TTC549 (cell line): ENCODE measurements at regions not wholly inside any gene's neighbourhood (a gene's known extent, or its start where the extent isn't known, plus 50 kb on each side); places are given as distances from the start of the nearest gene placed in this dataset.

Experiments used
- FAIRE-seq: peaks from 2 replicates; lab custom pipeline; 2012; peaks lifted over from hg19 to GRCh38; lab: Jason Lieb, UNC

DNA sequence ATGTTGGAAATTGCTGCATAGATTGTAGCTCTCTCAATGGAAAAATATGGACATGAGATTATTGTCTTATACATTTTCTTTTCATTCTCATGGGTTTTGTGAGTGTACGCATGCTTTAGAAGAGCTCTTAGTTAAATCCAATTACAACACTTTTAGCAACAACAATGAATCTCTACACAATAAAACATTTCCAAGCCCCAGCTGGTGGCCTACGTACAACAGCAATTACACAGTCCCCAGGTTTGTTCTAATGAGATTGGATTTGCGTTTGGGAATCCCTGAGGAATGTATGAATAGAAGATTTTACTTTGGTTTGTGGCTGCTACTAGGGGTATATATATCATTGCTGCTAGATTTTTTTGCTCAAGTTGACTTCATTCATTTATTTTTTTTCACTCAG lies 98.6 kb downstream of the FHDC1 start:
- FAIRE-seq = no peak

DNA sequence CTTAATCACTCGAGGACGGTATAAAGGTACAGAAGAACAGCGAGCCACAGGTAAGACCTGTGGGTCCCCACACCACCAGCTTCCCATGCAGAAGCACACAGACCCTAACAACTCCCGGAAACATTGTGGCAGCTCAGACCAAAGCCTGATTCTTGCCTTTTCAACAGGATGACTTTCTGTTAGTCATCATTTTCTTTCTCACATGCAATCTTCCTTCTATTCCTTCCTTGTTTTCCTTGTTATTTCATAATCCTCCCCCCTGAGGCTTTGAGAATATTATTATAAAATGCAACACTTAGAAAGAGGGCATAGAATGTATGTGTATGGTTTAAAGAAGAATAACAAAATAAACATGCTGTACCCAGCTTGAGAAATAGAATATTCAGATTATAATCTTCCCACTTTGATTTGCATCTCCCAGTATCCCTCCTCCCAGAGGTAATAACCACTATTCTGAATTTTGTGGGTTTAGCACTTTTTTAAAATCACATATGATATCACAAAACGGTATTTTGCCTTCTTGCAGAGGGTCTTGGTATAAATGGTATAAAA lies 100.9 kb downstream of the FHDC1 start:
- FAIRE-seq = no peak

DNA sequence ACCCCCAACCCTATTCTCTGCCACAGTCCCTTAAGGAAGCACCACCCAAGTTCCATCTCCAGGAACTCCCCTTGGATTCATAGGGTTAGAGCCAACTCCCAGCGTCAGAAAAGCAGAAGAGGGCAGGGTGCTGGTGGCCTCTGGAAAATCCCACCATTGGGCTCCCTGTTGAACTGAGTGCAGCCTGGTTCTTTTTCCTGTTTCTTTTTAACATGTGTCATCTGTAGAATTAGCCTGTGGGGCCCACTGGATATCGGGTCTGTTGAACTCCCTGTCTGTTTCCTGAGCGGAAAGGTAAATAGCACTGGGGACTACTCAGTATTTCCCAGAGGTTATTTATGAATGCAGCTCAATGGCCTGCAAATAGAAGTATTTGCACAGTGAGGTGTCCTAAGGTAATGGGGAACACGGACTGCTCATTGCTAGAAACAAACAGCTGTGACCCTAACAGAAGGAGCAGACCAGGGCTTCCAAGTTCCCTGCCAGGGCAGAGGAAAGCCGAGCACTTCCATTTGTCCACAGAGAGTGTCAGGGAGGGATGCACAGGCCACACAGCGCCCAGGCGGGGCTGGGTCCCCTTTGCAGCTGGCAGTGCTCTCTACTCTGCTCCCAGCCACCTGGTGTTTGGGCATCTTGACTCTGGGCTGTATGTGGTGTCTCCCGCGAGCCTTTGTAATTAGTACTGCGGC lies 102.6 kb downstream of the FHDC1 start:
- no peak for FAIRE-seq

DNA sequence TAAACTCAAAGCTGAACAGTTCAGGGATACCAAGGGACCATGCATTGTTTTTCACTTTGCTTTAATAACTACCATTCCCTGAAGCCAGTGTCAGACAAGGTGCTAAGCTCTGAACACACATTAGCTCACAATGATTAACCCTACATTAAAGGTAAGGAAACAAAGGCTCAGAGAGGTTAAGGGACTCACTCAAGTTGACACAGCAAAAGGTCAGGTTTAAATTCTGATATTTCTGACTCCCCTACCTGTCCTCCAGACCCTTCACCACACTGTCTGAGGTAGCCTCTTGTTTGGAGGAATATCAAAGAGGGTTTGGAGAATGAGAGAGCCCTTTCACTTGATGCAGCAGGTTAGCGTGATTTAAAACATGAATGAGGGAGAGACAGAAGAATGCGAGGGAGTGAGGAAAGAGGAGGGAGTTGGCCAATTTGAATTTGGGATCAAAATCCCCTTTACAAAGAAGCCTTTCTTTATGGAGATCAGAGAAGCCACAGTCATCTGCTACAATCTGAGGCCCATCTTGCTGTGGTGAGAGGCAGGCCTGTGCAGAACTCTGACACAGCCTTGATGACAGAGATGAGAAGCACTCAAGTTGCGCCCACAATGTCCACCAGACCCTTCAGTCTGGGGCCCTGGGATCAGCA lies 103.5 kb downstream of the FHDC1 start:
- no peak for FAIRE-seq

DNA sequence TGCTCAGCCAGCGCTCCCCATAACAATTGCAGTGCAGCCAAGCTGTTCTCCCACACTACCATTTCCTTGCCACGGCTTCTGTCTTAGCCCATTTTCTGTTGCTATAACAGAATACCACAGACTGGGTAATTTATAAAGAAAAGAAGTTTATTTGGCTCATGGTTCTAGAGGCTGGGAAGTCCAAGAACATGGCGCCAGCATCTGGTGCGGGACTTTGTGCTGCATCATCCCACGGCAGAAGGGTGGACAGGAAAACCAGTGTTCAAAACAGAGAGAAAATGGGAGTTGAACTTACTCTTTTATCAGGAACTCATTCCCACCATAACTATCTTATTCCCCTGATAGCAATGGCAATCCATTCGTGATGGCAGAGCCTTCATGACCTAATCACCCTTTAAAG lies 104.6 kb downstream of the FHDC1 start:
- FAIRE-seq = no peak

DNA sequence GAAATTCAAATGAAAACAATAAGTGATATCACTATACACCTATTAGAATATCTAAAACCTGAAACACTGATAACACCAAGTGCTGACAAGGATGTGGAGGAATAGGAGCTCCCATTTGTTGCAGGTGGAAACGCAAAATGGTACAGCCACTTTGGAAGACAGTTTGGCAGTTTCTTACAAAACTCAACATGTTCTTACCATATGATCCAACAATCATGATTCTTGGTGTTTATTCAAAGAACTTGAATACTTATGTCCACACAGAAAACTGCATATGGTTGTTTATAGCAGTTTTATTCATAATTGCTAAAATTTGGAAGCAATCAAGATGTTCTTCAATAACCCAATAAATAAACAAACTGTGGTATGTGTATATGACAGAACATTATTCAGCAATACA lies 107.9 kb downstream of the FHDC1 start:
- no peak for FAIRE-seq

DNA sequence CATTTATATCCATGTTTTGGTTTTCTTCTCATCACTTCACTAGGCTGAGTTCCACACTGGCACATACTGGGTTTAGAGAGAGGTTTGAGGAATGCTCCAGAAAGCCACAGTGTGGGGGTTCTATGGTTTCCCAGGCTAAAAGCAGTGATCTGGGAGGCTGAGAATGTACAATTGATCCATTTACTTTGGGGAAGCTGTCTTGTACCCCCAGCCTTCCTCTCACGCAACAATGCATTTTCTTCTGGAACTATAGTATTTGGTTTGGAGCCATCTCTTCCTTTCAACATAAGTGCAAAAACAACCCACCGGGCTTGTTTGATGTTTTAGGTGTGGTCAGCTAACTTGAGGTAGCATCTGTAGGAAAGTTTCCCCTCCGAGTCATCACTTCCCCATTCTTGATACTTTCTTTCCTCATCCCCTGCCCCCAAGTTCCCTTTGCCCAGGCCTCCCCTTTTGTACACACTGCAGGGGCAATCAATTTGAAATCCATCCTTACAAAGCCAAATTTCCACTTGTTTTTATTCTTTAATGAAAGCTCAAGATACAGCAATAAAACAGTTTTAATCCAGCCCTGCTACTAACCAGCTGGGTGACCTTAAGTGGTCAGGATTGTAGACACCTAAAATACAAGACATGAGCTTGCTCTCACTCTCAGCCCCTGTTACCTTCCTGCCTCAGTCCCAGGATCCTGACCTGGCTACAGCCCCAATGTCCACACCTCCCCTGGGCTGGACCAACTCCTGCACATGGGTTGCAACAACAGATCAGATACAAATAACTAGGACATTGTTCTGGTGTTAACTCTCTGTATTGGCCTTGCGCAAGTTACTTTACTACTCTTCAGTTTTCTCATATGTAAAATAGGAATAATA lies 109.2 kb downstream of the FHDC1 start:
- no peak for FAIRE-seq

DNA sequence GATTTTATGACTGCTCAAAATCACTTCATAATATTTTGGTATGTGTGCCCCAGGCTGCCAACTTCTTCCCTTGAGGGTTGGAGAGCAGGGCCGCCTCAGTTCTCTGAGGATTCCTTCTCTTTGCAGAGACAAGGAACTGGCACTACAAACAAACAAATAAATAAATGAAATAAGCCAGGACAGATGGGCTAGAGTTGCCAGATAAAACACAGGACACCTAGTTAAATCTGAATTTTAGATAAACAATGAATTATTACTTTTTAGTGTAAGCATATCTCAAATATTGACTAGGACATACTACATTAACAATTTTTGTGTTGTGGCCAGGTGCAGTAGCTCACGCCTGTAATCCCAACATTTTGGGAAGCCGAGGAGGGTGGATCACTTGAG lies 122.5 kb downstream of the FHDC1 start:
- FAIRE-seq = no peak

DNA sequence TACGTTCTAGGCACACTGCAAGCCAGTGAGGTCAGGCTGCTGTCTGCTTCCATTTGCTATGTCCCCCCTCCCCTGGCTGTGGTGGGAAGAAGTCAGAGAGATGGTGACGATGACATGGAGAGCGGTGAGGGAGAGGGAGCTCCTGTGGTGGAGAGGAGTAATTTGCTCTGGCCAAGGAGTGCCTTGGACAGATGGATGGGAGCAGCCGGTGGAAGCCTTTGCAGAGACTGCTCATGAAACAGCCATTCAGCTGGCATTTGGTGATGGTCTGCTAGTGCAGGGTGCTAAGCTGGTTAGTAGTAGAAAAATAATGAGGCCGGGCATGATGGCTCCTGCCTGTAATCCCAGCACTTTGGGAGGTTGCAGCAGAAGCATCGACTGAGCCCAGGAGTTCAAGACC lies 124.1 kb downstream of the FHDC1 start:
- FAIRE-seq = no peak

DNA sequence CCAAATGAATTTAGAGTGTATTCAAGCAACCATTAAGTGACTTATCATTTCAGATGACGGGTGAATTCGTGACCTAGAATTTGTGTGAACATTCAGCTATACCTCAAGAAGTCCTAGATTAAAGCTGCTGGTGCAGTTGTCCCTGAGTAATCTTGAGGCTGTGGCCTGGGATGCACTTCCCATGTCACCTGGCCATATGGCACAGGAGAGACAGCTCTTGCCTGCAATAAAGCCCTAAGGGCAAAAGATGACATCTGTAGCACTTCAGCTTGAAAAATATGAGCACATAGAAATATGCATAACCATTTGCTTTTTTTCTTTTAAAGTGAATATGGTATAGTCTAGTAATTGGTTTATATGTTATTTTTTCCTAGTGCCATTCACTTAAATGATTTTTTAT lies 125.8 kb downstream of the FHDC1 start:
- FAIRE-seq = no peak

DNA sequence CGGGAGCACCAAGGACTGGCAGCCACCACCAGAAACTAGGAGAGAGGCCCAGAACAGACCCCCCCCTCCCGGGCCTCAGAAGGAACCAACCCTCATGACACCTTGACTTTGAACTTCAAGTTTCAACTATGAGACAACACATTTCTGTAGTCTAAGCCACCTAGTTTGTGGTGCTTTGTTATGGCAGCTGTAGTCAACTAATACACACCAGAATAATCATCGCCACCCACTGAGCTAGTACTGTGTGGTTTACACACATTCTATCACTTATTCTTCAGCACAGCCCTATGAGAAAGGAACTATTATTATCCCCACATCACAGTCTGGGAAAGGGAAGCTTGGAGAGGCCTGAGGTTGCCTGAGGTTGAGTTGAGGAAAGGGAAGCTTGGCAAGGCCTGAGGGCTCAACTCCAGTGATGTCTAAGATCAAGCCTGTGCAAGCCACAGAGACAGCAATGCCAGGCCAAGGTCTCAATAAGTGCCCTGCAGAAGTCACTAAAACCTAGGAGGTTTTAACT lies 126.6 kb downstream of the FHDC1 start:
- no peak for FAIRE-seq

DNA sequence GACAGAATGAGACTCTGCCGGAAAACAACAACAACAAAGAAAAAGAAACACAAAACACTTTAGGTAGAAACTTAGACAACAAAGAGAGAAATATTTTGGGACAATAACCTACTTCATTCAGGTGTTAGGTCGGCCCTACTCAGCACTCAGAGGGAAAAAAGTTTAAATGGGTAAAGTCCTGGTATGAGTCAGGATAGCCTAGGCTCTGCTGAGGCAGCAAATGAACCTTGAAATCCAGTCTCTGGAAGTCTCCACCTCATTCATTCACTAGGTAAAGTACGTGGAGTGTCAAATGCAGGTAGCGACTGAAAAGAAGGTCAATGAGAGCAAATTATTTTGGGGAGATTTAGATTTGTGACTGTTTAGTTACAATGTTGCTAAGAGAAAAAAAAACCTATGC lies 127.4 kb downstream of the FHDC1 start:
- no peak for FAIRE-seq

DNA sequence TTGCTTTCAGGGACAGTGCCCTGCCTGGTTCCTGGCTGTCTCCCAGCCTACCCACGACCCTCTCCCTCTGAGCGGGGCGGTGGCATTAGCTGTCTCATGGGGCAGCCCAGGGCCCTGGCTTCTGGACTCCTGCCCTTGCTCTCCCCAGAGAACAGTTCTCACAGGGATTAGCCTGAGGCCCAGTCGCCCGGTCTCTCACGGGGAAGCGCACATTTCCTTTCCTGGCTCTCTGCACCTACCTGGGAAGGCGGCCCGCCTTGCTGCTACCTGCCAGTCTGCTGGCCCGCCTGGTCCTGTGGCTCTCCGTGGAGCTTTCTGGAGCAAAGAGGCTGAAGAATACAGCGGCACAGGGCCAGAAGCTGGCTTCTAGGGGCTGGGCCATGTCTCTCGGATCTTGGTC lies 128.4 kb downstream of the FHDC1 start:
- FAIRE-seq = no peak

DNA sequence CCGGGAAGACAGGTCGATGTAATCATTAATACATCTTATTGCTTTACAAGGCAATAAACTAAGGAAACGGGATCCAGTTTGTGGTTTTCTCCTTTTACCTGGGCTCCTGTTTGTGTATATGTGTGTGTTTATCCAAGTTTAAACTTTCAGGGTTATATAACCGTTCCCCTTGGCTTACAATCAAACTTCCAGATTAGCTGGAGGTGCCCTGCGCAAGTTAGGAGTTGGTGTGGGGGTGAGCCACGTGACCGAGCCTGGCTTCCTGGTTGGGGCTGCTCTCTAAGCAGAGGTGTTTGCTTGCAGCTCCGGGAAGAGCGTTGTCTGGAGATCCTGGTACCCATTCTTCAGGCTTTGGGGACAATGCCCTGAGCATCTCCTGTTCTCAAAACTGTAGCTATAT lies 129.2 kb downstream of the FHDC1 start:
- no peak for FAIRE-seq

DNA sequence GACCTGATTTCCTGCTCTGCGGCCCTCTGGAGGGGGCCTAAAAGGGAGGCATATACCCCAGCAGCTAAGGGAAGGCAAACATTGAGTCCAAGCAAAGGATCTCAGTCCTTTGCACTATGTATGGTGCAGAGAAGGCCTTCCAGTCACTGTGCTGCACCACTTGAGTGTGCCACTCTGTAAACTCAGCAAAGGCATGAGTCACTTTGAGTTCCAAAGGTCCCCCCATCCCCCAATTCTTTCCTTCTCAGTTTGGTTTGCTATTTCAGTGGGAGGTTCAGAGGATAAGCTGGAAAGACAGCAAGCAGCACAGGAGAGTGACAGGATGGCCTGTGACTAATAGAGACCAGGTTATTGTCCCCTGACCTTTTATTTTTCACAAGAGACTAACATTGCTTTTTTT lies 131.3 kb downstream of the FHDC1 start:
- no peak for FAIRE-seq

DNA sequence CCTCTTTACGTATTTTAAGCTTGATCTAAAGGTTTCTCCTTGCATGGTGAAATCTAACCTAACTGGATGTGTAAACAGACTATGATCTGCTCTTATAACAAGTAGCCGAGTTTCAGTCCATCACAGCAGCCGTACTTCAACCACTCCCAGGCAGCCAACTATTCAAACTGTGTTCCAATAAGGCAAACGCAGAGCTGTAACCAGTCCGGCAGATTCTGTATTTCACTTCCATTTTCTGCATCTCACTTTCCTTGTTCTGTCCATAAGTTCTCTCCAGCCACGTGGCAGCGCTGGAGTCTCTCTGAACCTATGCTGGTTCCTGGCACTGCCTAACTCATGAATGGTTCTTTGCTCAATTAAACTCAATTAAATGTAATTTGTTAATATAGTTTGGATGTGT lies 132.6 kb downstream of the FHDC1 start:
- FAIRE-seq = no peak

DNA sequence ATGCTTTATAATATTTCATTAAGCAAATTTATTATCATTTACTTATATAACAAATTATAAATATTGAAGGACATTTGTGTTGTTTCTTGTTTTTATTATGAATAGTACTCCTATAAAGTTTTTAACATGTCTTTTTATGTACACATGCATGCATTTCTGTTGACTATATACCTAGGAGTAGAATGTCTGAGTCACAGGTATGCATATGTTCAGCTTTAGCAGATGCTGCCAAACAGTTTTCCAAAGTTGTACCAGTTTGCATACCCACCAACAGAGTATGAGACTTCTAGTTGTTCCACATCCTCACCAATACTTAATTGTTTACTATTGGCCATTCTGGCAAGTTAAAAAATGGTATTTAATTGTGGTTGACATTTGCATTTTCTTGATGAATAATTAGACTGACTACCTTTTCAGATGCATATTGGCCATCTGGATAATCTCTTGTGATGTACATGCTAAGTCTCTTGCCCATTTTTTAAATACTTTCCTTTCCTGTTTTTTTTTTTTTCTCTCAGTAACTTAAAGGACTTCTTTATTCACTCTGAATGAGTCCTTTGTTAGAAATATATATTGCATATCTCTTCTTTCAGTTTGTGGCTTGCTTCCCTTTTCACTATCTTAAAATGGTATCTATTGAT lies 132.2 kb upstream of the TRIM2 start:
- FAIRE-seq = no peak

DNA sequence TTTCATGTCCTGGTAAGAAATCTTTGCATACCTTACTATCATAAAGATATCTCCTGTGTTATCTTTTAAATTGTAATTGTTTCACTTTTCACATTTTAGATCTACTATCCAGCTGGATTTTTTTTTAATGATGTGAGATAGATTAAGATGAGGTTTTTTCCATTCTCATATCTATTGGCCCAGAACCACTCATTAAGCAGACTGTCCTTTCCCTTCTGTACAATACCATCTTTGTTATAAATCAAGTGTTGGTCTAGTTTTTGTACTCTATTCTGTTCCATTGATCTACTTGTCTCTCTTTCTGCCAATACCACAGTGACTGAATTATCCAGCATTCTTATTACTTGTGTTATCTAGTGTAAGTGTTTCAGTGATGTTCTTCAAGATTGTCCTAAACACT lies 131.6 kb upstream of the TRIM2 start:
- FAIRE-seq = no peak

DNA sequence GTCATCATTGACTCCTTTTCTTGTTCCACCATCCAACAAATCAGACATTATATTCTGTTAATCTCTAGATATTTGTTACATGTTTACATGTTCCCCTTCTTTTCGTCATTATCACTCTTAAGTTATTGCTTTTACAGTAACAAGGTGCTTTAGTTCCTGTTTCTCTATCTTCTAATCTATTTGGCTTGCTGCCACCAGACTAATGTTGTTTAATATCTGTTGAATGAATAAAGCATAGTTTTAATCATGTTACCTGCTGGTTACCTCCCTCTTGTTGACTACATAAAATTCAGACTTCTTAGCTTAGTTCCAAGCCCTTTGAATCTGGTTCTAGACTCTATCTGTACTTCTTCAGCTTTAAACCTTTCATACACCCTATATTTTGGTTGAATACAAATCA lies 129.8 kb upstream of the TRIM2 start:
- no peak for FAIRE-seq

DNA sequence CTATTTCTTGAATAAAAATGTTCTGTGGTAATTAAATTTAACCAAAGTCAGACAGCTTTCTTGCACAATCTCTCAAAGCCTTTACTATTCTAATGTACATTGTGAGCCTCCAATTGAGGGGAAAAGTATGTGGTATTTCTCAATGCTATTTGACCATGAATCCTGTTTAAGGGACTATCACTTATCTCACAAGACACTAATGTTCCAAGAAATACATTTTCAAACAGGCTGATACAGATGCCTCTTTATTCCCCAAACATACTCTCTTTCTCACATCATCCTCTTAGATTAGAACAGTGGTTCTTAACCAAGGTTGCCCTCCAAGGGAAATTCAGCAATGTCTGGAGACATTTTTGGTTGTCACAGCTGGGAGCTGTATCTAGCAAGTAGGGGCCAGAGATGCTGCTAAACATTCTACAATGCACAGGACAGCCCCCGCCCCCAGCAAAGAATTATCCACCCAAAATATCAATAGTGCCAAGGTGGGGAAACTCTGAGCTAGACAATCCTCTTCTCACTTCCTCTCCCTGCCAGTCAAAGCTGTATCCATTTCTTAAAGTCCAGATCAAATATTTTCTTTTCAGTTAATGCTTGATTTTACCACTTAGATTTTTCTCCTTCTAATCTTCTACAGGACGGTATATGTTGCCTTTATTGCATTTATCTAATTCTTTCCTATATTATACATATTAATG lies 129.2 kb upstream of the TRIM2 start:
- FAIRE-seq = no peak

DNA sequence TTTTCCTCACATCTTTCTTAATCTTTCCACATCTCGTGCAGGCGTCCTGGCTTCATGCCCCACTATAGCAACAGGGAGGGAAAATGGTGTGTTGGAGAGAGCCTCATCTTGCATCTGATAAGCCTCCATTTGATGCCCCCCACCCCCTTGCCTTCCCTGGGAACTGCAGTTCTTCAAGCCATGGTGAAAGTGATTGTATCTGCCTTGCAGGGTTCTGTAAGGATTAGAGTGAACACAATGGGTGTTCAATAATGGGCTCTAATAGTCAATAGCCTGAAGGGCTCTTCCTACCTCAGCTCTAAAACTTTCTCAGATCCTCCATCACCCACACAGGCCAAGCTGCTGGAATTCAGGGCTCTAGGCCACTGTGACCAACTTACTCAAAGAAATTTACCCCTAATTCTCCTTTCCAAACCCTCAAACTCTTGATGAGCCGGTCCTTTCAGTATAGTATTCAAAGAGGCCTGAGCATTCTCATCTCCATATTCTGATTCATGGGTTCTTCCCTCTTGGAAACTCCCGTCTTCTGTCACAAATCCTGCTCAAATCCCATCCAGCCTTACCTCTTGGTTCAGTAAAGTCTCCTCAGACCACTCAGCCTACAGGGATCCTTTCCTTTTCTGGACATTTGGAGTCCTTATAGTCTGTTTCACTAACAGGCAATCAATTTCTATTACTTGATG lies 128.3 kb upstream of the TRIM2 start:
- FAIRE-seq = no peak
